ENCODE measurements at regions not wholly inside any gene's neighbourhood (a gene's known extent, or its start where the extent isn't known, plus 50 kb on each side); places are given as distances from the start of the nearest gene placed in this dataset.

GRCh38 chr3:15924914-15925313, 127.1 kb upstream of the ANKRD28 start:
- TF ChIP-seq, protein P1, sequence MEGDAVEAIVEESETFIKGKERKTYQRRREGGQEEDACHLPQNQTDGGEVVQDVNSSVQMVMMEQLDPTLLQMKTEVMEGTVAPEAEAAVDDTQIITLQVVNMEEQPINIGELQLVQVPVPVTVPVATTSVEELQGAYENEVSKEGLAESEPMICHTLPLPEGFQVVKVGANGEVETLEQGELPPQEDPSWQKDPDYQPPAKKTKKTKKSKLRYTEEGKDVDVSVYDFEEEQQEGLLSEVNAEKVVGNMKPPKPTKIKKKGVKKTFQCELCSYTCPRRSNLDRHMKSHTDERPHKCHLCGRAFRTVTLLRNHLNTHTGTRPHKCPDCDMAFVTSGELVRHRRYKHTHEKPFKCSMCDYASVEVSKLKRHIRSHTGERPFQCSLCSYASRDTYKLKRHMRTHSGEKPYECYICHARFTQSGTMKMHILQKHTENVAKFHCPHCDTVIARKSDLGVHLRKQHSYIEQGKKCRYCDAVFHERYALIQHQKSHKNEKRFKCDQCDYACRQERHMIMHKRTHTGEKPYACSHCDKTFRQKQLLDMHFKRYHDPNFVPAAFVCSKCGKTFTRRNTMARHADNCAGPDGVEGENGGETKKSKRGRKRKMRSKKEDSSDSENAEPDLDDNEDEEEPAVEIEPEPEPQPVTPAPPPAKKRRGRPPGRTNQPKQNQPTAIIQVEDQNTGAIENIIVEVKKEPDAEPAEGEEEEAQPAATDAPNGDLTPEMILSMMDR (IDR thresholded peaks at IDR 0.05; ENCODE audit: low read depth, low read length, missing control alignments) = no peak
- no peak overlapping the region for H3K4me3 ChIP-seq (ENCODE audit: low read depth, low read length)
- no peak for DNase-seq (ENCODE audit: low read depth)

DNA sequence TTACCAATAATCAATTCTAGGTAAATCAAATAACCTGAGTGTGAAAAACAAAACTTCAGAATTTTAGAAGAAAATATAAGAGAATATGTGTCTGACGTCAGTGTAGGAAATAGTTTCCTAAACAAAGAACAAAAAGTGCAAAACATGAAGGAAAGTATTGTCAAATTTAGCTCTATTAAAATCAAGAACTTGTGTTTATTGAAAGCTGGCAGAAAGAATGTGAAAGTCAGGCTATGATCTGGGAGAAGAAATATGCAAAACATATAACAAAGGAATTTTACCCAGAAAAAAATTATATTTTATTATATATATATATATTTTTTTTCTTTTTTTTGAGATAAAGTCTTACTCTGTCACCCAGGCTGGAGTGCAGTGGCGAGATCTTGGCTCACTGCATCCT, 129.1 kb upstream of the ANKRD28 start:
- TF ChIP-seq, protein P1 (IDR thresholded peaks at IDR 0.05; ENCODE audit: low read depth, low read length, missing control alignments) = no peak
- no peak overlapping the region for H3K4me3 ChIP-seq (ENCODE audit: low read depth, low read length)
- no peak for DNase-seq (ENCODE audit: low read depth)

DNA sequence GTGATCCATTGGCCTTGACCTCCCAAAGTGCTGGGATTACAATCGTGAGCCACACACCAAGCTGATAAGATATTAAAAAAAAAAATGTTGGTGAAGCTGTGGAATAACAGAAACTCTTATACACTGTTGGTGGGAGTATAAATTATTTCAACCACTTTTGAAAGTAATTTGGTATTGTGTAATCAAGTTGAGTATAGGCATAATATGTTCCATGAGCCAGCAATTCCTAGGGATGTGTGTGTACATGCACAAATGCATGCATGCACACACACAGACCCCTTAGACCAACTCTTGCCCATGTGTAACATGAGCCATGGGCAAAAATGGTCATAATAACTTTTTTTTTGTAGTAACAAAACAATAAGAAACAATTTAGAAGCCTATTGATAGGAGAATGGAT, 130.2 kb upstream of the ANKRD28 start:
- TF ChIP-seq, protein P1 (IDR thresholded peaks at IDR 0.05; ENCODE audit: low read depth, low read length, missing control alignments) = no peak
- no peak for DNase-seq (ENCODE audit: low read depth)
- no peak overlapping the region for H3K4me3 ChIP-seq (ENCODE audit: low read depth, low read length)

DNA sequence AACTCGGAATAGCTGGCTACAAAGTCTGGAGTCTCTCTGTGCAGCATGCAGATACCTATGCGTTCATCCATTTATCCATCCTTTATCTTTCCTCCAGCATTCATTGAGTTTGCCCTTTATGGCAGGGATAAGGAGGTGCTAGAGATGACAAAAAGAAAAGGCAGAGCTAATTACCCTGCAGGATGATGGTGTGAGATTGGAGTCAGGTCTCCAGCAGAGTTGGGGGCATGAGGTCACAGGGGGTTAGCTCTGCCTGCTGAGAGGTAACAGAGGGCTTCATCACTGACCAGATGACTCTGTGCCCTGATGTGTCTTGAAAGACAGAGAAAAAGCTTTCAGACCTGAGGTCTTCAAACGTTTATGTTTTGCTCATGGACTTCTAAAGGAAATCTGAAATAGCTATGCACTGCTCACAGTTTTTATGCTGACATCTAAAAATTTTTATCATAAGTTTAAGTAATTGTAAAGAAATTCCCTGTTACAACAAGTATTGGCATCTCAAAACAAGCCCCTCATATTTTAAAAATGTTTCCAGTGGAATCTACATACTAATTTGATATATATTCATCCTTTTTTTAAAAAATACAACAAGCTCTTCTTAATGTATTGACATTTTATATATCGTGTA, 132.3 kb upstream of the ANKRD28 start:
- TF ChIP-seq, protein P1 (IDR thresholded peaks at IDR 0.05; ENCODE audit: low read depth, low read length, missing control alignments) = no peak

GRCh38 chr3:15932348-15933300, 134.8 kb upstream of the ANKRD28 start:
- no peak overlapping the region for H3K4me3 ChIP-seq (ENCODE audit: low read depth, low read length)
- DNase-seq (ENCODE audit: low read depth) = no peak
- TF ChIP-seq, protein P1 (IDR thresholded peaks at IDR 0.05; ENCODE audit: low read depth, low read length, missing control alignments) = no peak

More for the DNA sequence above, 132.3 kb upstream of the ANKRD28 start:
- DNase-seq (ENCODE audit: low read depth) = no peak
- no peak overlapping the region for H3K4me3 ChIP-seq (ENCODE audit: low read depth, low read length)

- no peak for DNase-seq (ENCODE audit: low read depth)
- no peak overlapping the region for H3K4me3 ChIP-seq (ENCODE audit: low read depth, low read length)
- TF ChIP-seq, protein P1 (IDR thresholded peaks at IDR 0.05; ENCODE audit: low read depth, low read length, missing control alignments) = no peak
These were observed 135.8 kb upstream of the ANKRD28 start for GRCh38 chr3:15933439-15934139.

All from GM12864 (cell line).